ENCODE measurements at regions not wholly inside any gene's neighbourhood (a gene's known extent, or its start where the extent isn't known, plus 50 kb on each side); places are given as distances from the start of the nearest gene placed in this dataset.
A peak's percentile ranks its signal among the peaks of the same experiment; 100 is the strongest.
"Not testable (repeated sequence)": the region's sequence is repeated elsewhere in the genome, so short reads cannot be mapped to it uniquely, and the experiment has no call there.

- DNase-seq: no peak
These were observed 278.3 kb downstream of the KCTD12 start for GRCh38 chr13:76607866-76608265.

GRCh38 chr13:76600081-76600480 lies 286.1 kb downstream of the KCTD12 start:
- DNase-seq: no peak

GRCh38 chr13:76597868-76598267 lies 288.3 kb downstream of the KCTD12 start:
- no peak for DNase-seq

- DNase-seq: no peak
These were observed 290.0 kb downstream of the KCTD12 start for GRCh38 chr13:76596216-76596615.

GRCh38 chr13:76594435-76594834 lies 291.8 kb downstream of the KCTD12 start:
- no peak for DNase-seq

GRCh38 chr13:76586842-76587241 lies 299.4 kb downstream of the KCTD12 start:
- DNase-seq: no peak

GRCh38 chr13:76579701-76580100 lies 306.5 kb downstream of the KCTD12 start:
- DNase-seq: no peak

GRCh38 chr13:76575634-76576033 lies 310.6 kb downstream of the KCTD12 start:
- not testable (repeated sequence) for DNase-seq

GRCh38 chr13:76570510-76570971 lies 315.7 kb downstream of the KCTD12 start:
- DNase-seq: no peak

GRCh38 chr13:76556627-76557026 lies 329.6 kb downstream of the KCTD12 start:
- DNase-seq: no peak

GRCh38 chr13:76552807-76553206 lies 333.4 kb downstream of the KCTD12 start:
- no peak for DNase-seq

- DNase-seq: no peak
These were observed 334.0 kb downstream of the KCTD12 start for GRCh38 chr13:76552041-76552772.

- DNase-seq: no peak
These were observed 344.0 kb downstream of the KCTD12 start for GRCh38 chr13:76542176-76542575.

GRCh38 chr13:76538004-76538403 lies 348.2 kb downstream of the KCTD12 start:
- DNase-seq: no peak

- no peak for DNase-seq
These were observed 353.0 kb downstream of the KCTD12 start for GRCh38 chr13:76533251-76533650.

- DNase-seq: no peak
These were observed 359.2 kb downstream of the KCTD12 start for GRCh38 chr13:76527041-76527440.

GRCh38 chr13:76523740-76524340 lies 362.4 kb downstream of the KCTD12 start:
- no peak for DNase-seq

- DNase-seq: peak; percentile 61
These were observed 364.0 kb downstream of the KCTD12 start for GRCh38 chr13:76522083-76522755.

- no peak for DNase-seq
These were observed 366.5 kb downstream of the KCTD12 start for GRCh38 chr13:76519685-76520084.

GRCh38 chr13:76516586-76516985 lies 369.6 kb downstream of the KCTD12 start:
- no peak for DNase-seq

GRCh38 chr13:76516013-76516412 lies 370.2 kb downstream of the KCTD12 start:
- no peak for DNase-seq

- peak; percentile 91 for DNase-seq
These were observed 373.5 kb downstream of the KCTD12 start for GRCh38 chr13:76512721-76513145.

- no peak for DNase-seq
These were observed 380.8 kb downstream of the KCTD12 start for GRCh38 chr13:76505437-76505836.

- DNase-seq: no peak
These were observed 382.4 kb downstream of the KCTD12 start for GRCh38 chr13:76503766-76504165.
